ENCODE measurements at regions not wholly inside any gene's neighbourhood (a gene's known extent, or its start where the extent isn't known, plus 50 kb on each side); places are given as distances from the start of the nearest gene placed in this dataset.
"Not testable (repeated sequence)": the region's sequence is repeated elsewhere in the genome, so short reads cannot be mapped to it uniquely, and the experiment has no call there.

DNA sequence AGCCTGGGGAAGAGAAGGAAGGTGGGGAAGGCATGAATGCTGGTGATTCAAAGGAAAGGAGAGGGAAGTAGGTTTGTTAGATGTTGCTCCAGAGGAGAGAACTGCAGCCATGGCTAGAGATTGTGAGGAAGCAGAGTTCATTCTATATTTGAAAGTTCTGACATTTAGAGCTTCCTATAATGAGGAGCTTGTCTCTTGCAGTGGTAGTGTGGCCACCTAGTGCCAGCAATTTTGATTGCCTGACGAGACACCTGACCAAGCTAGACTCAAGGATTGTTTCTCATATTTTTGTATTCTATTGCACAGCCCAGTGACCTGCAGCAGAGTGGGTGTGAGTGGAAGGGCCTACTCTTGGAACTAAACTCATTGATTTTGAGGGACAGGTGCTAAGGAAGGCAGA is 116.2 kb upstream of the GOLGA6L4 start:
- TF ChIP-seq, protein P1, sequence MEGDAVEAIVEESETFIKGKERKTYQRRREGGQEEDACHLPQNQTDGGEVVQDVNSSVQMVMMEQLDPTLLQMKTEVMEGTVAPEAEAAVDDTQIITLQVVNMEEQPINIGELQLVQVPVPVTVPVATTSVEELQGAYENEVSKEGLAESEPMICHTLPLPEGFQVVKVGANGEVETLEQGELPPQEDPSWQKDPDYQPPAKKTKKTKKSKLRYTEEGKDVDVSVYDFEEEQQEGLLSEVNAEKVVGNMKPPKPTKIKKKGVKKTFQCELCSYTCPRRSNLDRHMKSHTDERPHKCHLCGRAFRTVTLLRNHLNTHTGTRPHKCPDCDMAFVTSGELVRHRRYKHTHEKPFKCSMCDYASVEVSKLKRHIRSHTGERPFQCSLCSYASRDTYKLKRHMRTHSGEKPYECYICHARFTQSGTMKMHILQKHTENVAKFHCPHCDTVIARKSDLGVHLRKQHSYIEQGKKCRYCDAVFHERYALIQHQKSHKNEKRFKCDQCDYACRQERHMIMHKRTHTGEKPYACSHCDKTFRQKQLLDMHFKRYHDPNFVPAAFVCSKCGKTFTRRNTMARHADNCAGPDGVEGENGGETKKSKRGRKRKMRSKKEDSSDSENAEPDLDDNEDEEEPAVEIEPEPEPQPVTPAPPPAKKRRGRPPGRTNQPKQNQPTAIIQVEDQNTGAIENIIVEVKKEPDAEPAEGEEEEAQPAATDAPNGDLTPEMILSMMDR (IDR thresholded peaks at IDR 0.05), result not testable (repeated sequence)
- not testable (repeated sequence) for TF ChIP-seq POLR2A (IDR thresholded peaks at IDR 0.05)

Measured in ovary (tissue), 3 donors.